ENCODE measurements at regions not wholly inside any gene's neighbourhood (a gene's known extent, or its start where the extent isn't known, plus 50 kb on each side); places are given as distances from the start of the nearest gene placed in this dataset.

- no peak overlapping the region for H3K27ac Mint-ChIP-seq
- no peaks in the 10 kb centered on the region for H3K4me1 Mint-ChIP-seq
- DNase-seq (ENCODE audit: low spot score in 2 of 2) (no peak), ATAC-seq (no peak)
- no peak overlapping the region for H3K4me3 Mint-ChIP-seq
- no peaks in the 10 kb centered on the region for H3K36me3 Mint-ChIP-seq
- H3K9me3 Mint-ChIP-seq, result peaks cover 7% of the 10 kb centered on the region
These were observed 297.9 kb downstream of the OTOL1 start for GRCh38 chr3:161794551-161794950.

GRCh38 chr3:161796312-161796711, 299.7 kb downstream of the OTOL1 start:
- DNase-seq (ENCODE audit: low spot score in 2 of 2) (no peak), ATAC-seq (no peak)
- no peak overlapping the region for H3K4me3 Mint-ChIP-seq
- no peaks in the 10 kb centered on the region for H3K4me1 Mint-ChIP-seq
- no peak overlapping the region for H3K27ac Mint-ChIP-seq
- peaks cover 6% of the 10 kb centered on the region for H3K9me3 Mint-ChIP-seq
- H3K36me3 Mint-ChIP-seq, result no peaks in the 10 kb centered on the region

GRCh38 chr3:161796780-161797179, 300.2 kb downstream of the OTOL1 start:
- Mint-ChIP-seq H3K27ac (no peak overlapping the region), H3K9me3 (peaks cover 6% of the 10 kb centered on the region), H3K36me3 (no peaks in the 10 kb centered on the region), H3K4me3 (no peak overlapping the region), H3K4me1 (no peaks in the 10 kb centered on the region)
- DNase-seq (ENCODE audit: low spot score in 2 of 2) (no peak), ATAC-seq (no peak)

GRCh38 chr3:161798016-161798415, 301.4 kb downstream of the OTOL1 start:
- H3K27ac Mint-ChIP-seq, result no peak overlapping the region
- no peak overlapping the region for H3K4me3 Mint-ChIP-seq
- no peaks in the 10 kb centered on the region for H3K36me3 Mint-ChIP-seq
- no peak for ATAC-seq
- DNase-seq (ENCODE audit: low spot score in 2 of 2), result no peak
- peaks cover 6% of the 10 kb centered on the region for H3K9me3 Mint-ChIP-seq
- no peaks in the 10 kb centered on the region for H3K4me1 Mint-ChIP-seq

- ATAC-seq (no peak), DNase-seq (ENCODE audit: low spot score in 2 of 2) (no peak)
- Mint-ChIP-seq H3K27ac (no peak overlapping the region), H3K4me3 (no peak overlapping the region), H3K36me3 (no peaks in the 10 kb centered on the region), H3K9me3 (peaks cover 3% of the 10 kb centered on the region), H3K4me1 (no peaks in the 10 kb centered on the region)
These were observed 304.5 kb downstream of the OTOL1 start for GRCh38 chr3:161800985-161801559.

- Mint-ChIP-seq H3K4me1 (no peaks in the 10 kb centered on the region), H3K9me3 (peaks cover 8% of the 10 kb centered on the region), H3K36me3 (no peaks in the 10 kb centered on the region), H3K4me3 (no peak overlapping the region), H3K27ac (no peak overlapping the region)
- ATAC-seq (no peak), DNase-seq (ENCODE audit: low spot score in 2 of 2) (no peak)
These were observed 321.5 kb downstream of the OTOL1 start for GRCh38 chr3:161818106-161818505.

GRCh38 chr3:161821591-161821990, 325.0 kb downstream of the OTOL1 start:
- Mint-ChIP-seq H3K4me3 (no peak overlapping the region), H3K36me3 (no peaks in the 10 kb centered on the region), H3K27ac (no peak overlapping the region), H3K9me3 (no peaks in the 10 kb centered on the region), H3K4me1 (no peaks in the 10 kb centered on the region)
- DNase-seq (ENCODE audit: low spot score in 2 of 2) (no peak), ATAC-seq (no peak)

- Mint-ChIP-seq H3K36me3 (no peaks in the 10 kb centered on the region), H3K4me3 (no peak overlapping the region), H3K27ac (no peak overlapping the region), H3K4me1 (no peaks in the 10 kb centered on the region), H3K9me3 (no peaks in the 10 kb centered on the region)
- no peak for ATAC-seq
- no peak for DNase-seq (ENCODE audit: low spot score in 2 of 2)
These were observed 325.7 kb downstream of the OTOL1 start for GRCh38 chr3:161822291-161822690.

GRCh38 chr3:161823910-161824309, 327.3 kb downstream of the OTOL1 start:
- Mint-ChIP-seq H3K27ac (no peak overlapping the region), H3K36me3 (no peaks in the 10 kb centered on the region), H3K9me3 (no peaks in the 10 kb centered on the region), H3K4me1 (no peaks in the 10 kb centered on the region), H3K4me3 (no peak overlapping the region)
- no peak for DNase-seq (ENCODE audit: low spot score in 2 of 2)
- no peak for ATAC-seq

- Mint-ChIP-seq H3K4me1 (no peaks in the 10 kb centered on the region), H3K27ac (no peak overlapping the region), H3K36me3 (no peaks in the 10 kb centered on the region), H3K9me3 (peaks cover 22% of the 10 kb centered on the region), H3K4me3 (no peak overlapping the region)
- DNase-seq (ENCODE audit: low spot score in 2 of 2) (no peak), ATAC-seq (no peak)
These were observed 341.4 kb downstream of the OTOL1 start for GRCh38 chr3:161838021-161838420.

GRCh38 chr3:161848376-161848775, 351.8 kb downstream of the OTOL1 start:
- Mint-ChIP-seq H3K27ac (no peak overlapping the region), H3K4me3 (no peak overlapping the region), H3K36me3 (no peaks in the 10 kb centered on the region), H3K4me1 (no peaks in the 10 kb centered on the region), H3K9me3 (peaks cover 4% of the 10 kb centered on the region)
- no peak for ATAC-seq
- no peak for DNase-seq (ENCODE audit: low spot score in 2 of 2)

GRCh38 chr3:161851941-161852566, 355.4 kb downstream of the OTOL1 start:
- Mint-ChIP-seq H3K9me3 (no peaks in the 10 kb centered on the region), H3K27ac (no peak overlapping the region), H3K4me1 (no peaks in the 10 kb centered on the region), H3K4me3 (no peak overlapping the region), H3K36me3 (no peaks in the 10 kb centered on the region)
- no peak for ATAC-seq
- peak in 1 of 2 donors; percentile 52 for DNase-seq (ENCODE audit: low spot score in 2 of 2)

GRCh38 chr3:161852744-161853143, 356.1 kb downstream of the OTOL1 start:
- Mint-ChIP-seq H3K27ac (no peak overlapping the region), H3K9me3 (no peaks in the 10 kb centered on the region), H3K36me3 (no peaks in the 10 kb centered on the region), H3K4me3 (no peak overlapping the region), H3K4me1 (no peaks in the 10 kb centered on the region)
- ATAC-seq (no peak), DNase-seq (ENCODE audit: low spot score in 2 of 2) (no peak)

- no peak for ATAC-seq
- peaks cover 3% of the 10 kb centered on the region for H3K9me3 Mint-ChIP-seq
- no peak overlapping the region for H3K4me3 Mint-ChIP-seq
- no peak overlapping the region for H3K27ac Mint-ChIP-seq
- H3K4me1 Mint-ChIP-seq, result no peaks in the 10 kb centered on the region
- DNase-seq (ENCODE audit: low spot score in 2 of 2), result no peak
- no peaks in the 10 kb centered on the region for H3K36me3 Mint-ChIP-seq
These were observed 357.7 kb downstream of the OTOL1 start for GRCh38 chr3:161854232-161854771.

GRCh38 chr3:161859057-161859456, 362.4 kb downstream of the OTOL1 start:
- H3K9me3 Mint-ChIP-seq, result peaks cover 5% of the 10 kb centered on the region
- H3K27ac Mint-ChIP-seq, result no peak overlapping the region
- ATAC-seq (no peak), DNase-seq (ENCODE audit: low spot score in 2 of 2) (no peak)
- no peaks in the 10 kb centered on the region for H3K36me3 Mint-ChIP-seq
- H3K4me3 Mint-ChIP-seq, result no peak overlapping the region
- no peaks in the 10 kb centered on the region for H3K4me1 Mint-ChIP-seq

GRCh38 chr3:161859865-161860450, 363.4 kb downstream of the OTOL1 start:
- peaks cover 7% of the 10 kb centered on the region for H3K9me3 Mint-ChIP-seq

More at GRCh38 chr3:161859865-161860450, 363.4 kb downstream of the OTOL1 start:
- Mint-ChIP-seq H3K27ac (no peak overlapping the region), H3K4me3 (no peak overlapping the region), H3K36me3 (no peaks in the 10 kb centered on the region), H3K4me1 (no peaks in the 10 kb centered on the region)
- no peak for ATAC-seq
- DNase-seq (ENCODE audit: low spot score in 2 of 2), result no peak

Measured in stimulated activated effector memory CD8-positive, alpha-beta T cell treated with anti-CD3 and anti-CD28 coated beads, Interleukin-12 subunit alpha, Interleukin-12 subunit beta, amount 100 ng/mL, for 72 hours (primary cell).